NCI-H524 (cell line): ENCODE measurements at regions not wholly inside any gene's neighbourhood (a gene's known extent, or its start where the extent isn't known, plus 50 kb on each side); places are given as distances from the start of the nearest gene placed in this dataset.
"Not testable (repeated sequence)": the region's sequence is repeated elsewhere in the genome, so short reads cannot be mapped to it uniquely, and the experiment has no call there.

ENCODE experiments used
- DNase-seq, 2 experiments: peaks; one replicate each; lab custom pipeline; 2025; lab: John Stamatoyannopoulos, UW

DNA sequence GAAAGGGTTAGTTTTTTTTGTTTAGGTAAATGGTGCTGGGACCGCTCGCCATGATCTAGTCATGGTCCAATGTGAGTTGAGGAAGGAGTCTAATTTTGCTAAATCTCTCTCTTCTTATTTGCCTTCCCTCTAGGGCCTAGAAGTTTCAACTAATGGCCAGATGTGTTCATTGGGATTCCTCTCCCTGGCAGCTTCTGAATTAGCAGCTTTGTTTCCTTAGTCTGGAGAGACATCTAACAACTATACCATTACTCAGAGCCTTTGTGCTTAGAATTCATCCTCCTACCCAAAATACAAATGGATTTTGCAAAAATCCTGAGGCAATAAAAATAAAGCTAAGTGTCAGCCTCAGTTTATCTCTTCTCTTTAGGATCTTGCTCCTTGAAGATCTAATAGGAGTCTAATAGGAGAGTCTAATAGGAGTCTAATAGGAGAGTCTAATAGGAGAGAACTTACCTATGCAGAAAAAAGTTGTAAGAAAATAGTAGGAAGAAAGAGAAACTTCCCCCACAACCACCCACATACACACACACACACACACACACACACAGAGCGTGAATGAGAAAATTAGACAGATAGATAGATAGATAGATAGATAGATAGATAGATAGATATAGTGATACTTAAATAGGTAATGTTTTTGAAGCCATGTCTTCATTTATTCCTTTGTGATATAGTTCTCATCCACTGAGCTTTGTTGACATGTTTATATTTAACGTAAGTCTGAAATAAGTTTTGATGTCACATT, 980.5 kb upstream of the CNTN5 start:
- no peak for DNase-seq

DNA sequence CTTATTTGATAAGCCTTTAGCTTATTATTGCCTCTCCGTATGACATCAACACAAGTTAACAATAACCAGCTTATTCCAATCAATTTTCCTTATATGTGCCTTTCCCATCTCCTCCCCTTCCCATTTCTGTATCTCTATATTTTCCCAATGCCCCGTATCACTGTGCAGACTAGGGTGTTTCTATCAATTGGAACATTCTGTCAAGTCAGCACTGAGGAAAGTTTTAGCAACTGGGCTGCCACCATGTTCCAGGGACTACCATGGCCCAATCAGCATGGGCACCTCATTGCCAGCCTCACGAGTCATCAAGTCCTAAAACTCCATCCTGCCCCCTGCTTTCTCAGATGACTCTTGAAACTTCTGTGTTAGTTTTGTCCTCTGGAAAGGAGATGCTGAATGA, 973.1 kb upstream of the CNTN5 start:
- DNase-seq, result no peak

DNA sequence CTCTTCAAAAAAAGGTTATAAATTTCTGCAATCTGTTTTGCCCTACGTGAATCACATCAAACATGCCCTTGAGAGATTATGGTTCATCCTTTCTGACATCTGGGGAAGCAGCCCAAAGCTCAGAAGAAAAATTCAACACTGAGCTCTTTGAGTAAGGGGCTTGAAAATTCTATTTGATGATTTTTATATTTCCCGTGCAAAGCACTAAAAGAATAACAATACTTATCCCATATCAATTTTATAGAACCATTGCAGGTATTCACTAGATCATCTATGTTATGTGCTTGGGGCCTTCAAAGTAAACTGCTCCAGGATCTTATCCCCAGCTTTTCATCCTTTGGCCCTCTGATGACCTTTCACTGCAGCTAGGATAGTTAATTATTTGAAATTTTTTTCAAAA, 966.9 kb upstream of the CNTN5 start:
- no peak for DNase-seq

DNA sequence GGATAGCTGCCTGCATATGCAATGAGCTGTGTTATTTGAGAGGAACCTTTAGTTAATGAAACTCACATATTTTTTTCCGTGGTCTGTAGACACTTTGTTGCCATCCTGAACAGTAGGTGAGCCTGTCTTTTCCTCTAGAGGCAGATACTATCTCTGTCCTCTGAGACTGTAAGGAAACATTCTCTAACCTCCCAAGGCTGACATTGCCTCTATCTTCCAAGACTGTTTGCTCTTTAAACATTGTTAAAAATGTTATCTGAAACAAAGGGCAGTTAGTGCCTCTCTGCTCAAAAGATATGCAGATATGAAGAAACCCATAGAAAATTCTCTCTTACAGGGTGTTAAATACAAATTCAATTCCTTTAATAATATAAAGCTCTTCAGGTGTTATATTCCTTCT, 963.8 kb upstream of the CNTN5 start:
- DNase-seq, result no peak

DNA sequence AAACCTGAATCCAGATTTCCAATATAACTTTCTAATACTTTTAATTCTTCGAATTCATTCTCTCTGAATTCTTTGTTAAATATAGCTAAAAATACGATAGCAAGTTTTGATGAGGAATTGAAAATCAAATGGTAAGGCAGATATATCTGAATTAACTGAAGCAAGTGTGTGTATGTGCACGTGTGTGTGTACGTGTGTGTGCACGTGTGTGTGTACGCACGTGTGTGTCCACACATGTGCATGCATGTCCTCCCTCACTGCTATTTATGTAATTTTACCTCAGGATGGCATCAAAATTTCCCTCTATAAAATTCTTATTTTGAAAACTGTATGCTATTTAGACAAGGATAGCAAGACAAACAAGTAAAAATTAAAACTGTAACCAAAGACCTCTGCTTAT, 961.3 kb upstream of the CNTN5 start:
- DNase-seq, result no peak

DNA sequence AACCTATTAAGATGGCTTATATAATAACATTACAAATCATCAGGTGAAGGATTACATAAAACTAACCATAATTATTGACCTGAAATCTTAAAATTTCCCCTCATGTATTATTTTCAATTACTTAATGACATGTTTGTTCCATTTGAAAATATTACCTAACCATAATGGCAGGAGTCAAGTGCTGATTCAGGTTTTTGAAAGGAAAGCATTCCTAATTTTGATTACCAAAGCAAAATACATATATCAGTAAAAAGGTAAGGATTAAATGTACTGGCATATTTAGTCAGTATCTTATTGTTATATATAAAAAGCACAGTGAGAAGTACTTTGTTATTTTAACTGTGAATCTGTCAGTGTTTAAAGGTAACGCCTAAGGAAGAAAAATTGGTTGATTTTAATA, 960.0 kb upstream of the CNTN5 start:
- no peak for DNase-seq

DNA sequence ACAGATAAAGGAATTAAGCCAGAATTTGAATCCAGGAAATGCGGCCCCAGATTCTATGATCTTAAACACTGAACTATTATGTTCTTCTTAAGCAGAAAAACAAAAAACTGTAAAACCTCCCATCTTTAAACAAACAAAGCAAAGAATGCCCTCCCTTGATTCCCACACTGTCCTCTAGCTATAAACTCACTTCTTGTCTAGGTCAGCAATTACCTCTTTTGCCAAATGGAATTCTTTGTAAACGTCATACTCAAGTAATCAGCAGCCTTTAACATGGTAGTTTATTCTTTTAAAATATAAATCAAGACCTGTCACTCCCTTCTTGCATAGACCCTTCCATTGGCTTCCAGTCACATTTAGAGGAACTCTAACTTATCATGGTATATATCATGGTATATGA, 958.9 kb upstream of the CNTN5 start:
- DNase-seq, result no peak

DNA sequence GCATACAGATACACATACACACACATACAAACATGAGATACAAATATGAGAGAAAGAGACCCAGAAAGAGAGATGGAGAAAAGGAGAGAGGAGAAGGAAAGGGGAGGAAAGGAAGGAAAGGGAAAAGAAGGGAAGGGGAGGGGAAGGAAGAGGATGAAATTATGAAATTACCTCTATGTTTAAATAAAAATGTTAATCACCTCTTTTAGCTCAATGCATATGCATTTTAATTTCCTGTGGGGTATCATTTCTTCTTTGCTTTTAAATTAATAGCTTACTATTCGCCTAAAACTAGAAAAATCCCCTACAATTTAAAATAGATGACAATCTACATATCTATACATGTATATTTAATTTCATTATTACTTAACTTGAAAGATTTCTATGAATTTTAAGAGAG, 958.0 kb upstream of the CNTN5 start:
- no peak for DNase-seq

DNA sequence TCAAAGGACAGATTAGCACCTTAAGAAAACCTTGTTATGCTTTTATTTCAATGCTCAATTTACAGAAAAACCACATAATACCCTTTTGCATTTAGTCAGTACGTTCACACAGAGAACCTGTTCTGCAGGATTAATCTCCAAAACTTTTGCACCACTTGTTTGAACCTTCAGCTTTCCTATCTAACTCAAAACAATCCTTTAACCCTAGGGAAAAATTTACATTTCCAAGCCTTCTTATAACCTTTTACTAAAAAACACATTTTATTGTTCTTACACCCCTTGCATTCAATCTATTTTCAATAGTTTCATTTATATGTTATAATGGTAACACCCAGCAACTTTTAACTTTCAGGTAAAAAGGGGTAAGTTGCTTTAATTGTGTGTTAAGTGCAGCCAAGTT, 952.5 kb upstream of the CNTN5 start:
- no peak for DNase-seq

DNA sequence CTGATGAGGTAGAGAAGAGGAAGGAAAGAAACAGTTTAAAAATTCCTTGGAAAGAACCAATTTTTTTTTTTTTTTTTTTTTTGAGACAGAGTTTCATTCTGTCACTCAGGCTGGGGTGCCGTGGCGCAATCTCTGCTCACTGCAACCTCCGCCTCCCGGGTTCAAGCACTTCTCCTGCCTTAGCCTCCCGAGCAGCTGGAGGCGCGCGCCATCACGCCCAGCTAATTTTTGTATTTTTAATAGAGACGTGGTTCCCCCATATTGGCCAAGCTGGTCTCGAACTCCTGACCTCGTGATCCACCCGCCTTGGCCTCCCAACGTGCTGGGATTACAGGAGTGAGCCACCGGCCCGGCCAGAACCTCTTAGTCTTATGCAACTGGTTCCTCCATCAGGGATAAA, 951.6 kb upstream of the CNTN5 start:
- DNase-seq, result not testable (repeated sequence)

DNA sequence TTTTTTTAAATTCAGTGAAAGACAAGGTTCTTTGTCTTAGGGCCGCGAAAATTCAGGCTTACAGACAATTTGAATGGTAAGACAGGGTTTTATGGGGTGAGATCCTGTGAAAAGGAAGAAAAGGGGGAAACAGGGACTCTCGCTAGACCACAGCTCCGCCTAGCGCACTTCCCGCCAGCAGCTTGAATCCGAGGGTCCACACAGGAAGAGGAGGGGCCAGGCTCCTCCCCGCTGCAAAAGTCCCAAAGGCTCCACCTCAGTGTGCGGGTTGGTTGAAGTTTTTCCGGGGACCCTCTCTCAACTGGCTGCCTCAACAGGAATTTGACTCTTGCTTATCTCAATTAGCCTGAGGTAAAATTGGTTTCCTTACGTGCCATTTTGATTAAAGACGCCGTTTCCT, 950.9 kb upstream of the CNTN5 start:
- DNase-seq, result no peak

DNA sequence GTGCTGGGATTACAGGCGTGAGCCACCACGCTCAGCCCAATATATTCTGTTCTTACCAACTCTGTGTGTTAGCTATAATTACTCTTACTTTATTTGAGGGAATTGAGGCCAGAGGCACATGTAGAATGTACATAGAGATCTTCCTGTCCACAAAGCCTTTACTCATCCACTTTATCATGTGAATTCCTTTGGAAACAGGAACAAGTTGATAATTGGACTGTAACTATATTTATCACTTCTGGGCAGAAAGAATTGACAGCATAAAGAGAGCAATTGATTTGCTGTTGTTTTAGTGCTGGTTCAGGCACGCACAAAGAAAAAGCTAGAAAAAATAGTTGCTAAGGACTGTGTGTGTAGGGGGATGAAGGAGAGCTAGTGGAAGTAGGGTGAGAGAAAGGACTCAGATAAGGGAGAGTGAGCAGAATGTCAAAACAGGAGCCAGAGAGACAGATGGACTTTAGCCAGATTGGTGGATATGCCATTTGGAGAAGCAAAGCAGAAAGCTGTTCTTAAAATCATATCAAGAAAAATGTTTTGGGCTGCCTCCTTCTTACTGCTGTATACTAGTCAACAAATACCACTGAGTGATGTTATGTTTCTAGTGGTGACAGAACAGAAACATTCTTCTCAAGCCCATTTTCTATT, 929.8 kb upstream of the CNTN5 start:
- peak in 1 of 2 experiments; percentile 2 for DNase-seq

DNA sequence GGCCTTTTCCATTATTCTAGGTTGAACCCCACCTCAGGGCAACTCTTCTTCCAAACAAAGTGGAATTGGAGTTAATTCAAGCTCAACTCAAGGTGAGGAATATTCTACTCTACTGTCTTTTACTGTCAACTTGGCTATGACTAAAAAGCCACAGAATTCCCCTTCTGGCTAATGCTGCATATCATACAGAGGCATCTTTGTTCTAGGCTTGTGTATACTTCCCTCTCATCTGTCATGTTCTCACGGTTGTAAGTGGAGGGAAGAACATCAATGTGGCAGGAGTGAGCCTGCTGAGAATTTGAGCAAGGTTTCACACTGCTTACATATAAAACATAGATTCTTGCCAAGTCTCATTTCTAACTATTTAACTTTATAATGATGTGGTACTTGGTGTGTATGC, 921.4 kb upstream of the CNTN5 start:
- no peak for DNase-seq

DNA sequence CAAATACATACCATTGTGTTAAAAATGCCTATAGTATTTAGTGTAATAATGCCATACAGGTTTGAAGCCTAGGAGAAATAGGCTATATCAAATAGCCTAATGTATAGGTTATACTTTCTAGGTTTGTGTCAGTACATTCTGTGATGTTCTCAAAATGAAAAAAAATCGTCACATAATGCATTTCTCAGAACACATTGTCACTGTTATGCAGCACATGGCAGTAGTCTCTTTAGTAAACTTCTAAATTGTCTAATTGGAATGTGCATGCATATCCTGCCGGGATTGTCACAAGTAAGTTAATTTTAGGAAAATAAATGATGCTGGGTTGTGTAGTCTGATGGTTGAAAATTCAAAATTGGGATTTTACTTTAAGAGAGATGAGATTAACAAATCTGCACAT, 920.1 kb upstream of the CNTN5 start:
- no peak for DNase-seq

DNA sequence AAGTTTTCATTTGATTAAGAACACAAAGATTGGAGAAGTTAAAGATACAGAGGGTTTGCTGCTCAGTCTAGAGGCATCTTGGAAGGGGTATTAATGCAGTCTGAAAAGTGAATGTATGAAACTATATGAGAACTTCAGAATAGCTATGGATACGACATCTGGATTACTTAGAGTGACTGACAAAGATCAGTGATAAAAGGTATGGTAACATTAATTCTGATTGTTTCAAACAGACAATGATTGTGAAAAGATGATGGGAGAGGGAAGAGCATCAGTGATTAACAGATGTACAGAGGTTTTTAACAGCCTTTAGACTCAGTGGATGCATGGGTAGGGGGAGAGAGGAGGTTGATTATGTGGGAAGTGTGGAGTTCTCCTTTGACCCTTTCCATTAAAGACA, 919.4 kb upstream of the CNTN5 start:
- DNase-seq, result no peak

DNA sequence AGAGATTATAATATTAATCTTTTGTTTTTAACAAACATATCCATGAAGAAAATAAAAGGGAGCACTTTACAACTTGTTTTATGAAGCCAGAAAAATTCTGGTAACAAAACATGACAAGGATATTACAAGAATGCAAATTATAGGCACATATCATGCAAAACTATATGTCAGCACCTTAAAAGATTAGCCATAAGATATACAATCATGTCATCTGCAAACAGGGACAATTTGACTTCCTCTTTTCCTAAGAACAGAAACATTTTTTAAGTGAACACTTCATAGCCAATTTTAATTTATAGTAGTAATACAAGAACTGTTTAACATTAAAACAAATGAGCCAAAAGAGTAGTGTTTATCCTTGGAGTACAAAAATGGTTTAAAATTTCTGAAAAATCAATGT, 916.5 kb upstream of the CNTN5 start:
- DNase-seq, result no peak

DNA sequence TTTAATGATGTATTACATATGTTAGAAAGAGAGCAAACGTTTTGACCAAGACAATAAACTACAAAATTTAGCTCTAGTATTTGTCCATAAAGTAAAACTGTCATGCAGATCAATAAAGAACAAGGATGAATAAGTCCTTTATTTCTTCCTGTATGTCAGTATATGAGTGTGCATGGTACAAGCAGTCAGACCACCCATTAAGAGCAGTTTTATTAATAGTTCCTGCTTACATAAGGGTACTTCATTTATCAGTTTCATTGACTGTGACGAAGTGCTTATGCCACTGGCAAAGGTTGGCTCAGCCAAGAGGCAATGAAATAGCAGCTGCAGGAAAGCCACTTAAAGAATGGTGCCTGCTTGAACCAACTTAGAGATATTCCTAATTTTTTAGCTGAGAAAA, 913.0 kb upstream of the CNTN5 start:
- peak; percentile 7 to 57 for DNase-seq

DNA sequence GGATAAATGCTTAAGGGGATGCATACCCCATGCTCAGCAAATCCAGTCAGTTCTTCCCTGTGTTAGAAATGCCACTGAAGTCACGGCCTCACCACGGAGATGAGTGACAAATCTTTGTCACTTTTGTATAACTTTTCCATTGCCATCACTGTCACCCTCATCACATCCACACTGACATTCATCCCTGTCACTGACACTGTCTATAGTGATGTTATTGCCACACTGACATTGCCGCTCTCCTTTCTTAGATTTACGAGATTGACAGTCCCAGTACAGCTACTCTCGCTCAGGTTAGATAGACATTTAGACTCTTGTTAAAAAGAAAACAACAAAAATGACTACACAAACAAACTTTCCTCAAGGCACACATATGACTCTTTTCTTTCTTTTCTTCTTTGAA, 910.7 kb upstream of the CNTN5 start:
- no peak for DNase-seq

DNA sequence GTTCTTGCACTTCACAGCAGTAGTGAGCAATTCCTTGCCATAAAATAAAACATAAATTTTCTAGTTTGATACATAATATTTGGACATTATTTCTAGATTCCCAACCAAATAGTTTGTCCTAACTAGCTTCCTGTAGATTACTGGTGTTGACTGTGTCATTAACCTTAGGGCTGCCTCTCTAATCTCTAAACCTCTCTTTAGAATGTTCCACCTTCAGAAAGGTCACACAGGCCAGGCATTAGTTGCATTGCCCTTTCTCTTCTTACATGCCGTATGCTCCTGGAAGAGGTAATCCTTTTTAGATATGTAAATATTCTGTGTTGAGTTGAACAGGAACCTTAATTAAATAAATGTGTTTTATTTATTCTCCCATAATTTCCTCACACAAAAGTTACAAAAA, 904.9 kb upstream of the CNTN5 start:
- peak in 1 of 2 experiments; percentile 0 for DNase-seq

DNA sequence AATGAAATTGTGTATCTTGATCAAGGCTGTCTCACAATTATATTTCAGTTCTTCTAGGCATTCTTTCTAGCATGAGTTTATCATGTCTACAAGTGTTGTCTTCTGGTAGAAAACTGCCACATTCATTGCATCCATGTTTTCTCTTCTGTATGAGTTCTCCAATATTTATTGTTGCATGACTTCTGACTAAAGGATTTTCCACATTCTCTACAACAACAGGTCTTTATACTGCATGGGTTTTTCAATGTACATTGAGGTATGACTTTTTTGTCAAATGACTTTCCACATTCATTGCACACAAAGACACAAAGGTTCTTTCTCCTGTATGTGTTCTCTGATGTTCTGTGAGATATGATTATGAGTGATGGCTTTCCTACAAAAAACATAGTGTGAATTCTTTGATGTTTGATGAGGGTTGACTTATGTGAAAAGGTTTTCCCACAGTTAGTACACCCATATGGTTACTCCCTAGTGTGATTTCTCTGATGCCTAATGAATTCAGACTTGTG, 890.6 kb upstream of the CNTN5 start:
- DNase-seq, result no peak

DNA sequence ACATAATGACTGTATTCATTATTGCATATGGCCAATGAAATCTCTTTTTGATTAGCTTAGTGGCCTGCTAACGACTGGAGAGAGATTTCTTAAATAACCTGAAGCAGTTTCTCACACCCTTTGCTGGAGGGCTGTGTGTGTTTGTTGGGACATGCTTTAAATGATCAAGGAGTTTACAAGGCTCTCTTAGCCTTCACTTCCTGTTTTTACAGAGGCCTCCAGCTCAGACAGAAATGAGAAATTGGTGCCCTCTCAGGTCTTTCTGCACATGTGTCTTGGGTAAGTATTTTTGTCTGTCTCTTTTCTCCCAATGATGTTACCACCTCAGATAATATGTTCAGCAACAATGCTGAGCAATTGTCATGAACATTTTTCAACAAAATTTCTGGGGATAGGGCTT, 884.4 kb upstream of the CNTN5 start:
- no peak for DNase-seq

DNA sequence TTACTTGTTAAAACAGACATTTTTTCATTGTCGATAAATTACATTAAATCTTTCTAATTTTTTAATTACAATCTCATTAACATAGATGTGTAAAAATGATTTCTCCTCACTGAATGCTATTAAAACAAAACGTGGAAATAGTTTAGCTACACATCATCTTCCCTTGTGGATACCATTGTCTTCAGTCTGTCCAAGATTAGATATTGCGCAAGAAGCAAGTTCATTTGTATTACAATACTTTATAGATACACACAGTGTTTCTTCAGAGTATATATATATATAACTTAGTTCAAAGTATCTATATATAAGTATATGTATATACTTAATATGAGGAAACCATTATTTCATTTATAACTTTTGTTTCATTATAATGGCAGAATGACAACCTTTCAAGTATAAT, 883.3 kb upstream of the CNTN5 start:
- no peak for DNase-seq

DNA sequence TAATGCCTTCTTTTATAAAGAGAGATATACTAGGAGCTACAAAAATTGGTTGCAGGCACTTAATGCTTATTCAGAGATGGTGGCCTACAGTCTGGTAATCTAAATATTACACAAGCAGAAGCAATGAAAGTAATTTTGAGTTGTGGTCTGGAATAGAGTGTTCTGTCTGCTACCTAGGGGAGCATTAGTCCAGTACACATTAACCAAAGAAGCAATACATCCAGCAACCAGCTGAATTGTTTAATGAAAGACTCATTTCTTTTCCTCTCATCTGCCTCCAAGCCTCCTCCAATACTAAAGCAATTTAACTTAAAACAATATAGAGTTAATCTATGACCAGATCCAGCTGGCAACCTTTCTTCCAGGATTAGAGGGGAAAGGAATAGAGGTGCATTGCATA, 877.1 kb upstream of the CNTN5 start:
- no peak for DNase-seq

DNA sequence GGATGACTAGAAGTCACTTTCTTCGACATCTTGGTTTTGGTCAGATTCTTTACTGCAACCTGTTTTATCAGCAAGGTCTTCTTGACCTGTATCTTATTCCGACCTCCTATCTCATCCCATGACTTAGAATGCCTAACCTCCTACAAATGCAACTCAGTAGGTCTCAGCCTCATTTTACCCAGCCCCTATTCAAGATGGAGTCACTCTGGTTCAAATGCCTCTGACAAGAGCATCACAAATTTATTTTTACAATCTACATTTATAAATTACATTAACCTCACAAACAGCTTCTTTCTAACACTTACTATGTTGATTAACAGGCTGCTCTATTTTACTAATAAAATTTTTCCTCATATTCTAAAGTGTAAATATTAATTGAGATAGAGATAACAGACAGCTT, 867.0 kb upstream of the CNTN5 start:
- DNase-seq, result no peak
